Stomach (tissue), 8 donors: ENCODE measurements at regions not wholly inside any gene's neighbourhood (a gene's known extent, or its start where the extent isn't known, plus 50 kb on each side); places are given as distances from the start of the nearest gene placed in this dataset.

Experiments used
- DNase-seq, 2 donors: peaks; one replicate each; pipeline versions ENCODE4 v3.0.0 to v3.0.0-alpha.2; 2013 to 2019
- H3K27ac ChIP-seq, 5 donors: fragments of 200-600 bp in 4 of 5; sonication (generic) in 4 of 5; one replicate each; pipeline ENCODE4 v1.5.1; 2013 to 2019; ENCODE audit warnings: mild to moderate bottlenecking in 1 of 5, moderate library complexity in 1 of 5
- H3K27me3 ChIP-seq, 3 donors: fragments of 200-600 bp; sonication (generic); one replicate each; pipeline ENCODE4 v1.5.1; 2017 to 2019; ENCODE audit warnings: mixed run types in 1 of 3
- H3K36me3 ChIP-seq, 4 donors: fragments of 200-600 bp; sonication (generic); 1 replicate in 3 of 4; 2 replicates in 1 of 4; pipeline ENCODE4 v1.5.1; 2016 to 2019
- H3K4me1 ChIP-seq, 4 donors: fragments of 200-600 bp; sonication (generic); one replicate each; pipeline ENCODE4 v1.5.1; 2016 to 2019
- H3K4me3 ChIP-seq, 4 donors: fragments of 200-600 bp; sonication (generic) in 3 of 4; one replicate each; pipeline ENCODE4 v1.5.1; 2016 to 2019; ENCODE audit warnings: mild to moderate bottlenecking in 1 of 4
- H3K9me3 ChIP-seq, 4 donors: fragments of 200-600 bp; sonication (generic); one replicate each; pipeline ENCODE4 v1.5.1; 2016 to 2019
- EP300 ChIP-seq: sonication (generic); formaldehyde crosslinking; IDR thresholded peaks from one replicate; pipeline ENCODE4 v1.6.1; 2017; ENCODE audit warnings: antibody characterized with exemption
- POLR2A ChIP-seq, 4 donors: fragments of 450-650 bp; IDR thresholded peaks; one replicate each; pipeline ENCODE4 v1.6.1; 2016; ENCODE audit warnings: antibody characterized with exemption in 4 of 4, control low read depth in 2 of 4, mild to moderate bottlenecking in 1 of 4, moderate library complexity in 1 of 4
- POLR2AphosphoS5 ChIP-seq, 3 donors: sonication (generic); formaldehyde crosslinking; IDR thresholded peaks; one replicate each; pipeline ENCODE4 v1.6.1; 2016; ENCODE audit warnings: antibody characterized with exemption in 3 of 3
- WGBS, 5 donors: extraction: QIAGEN DNeasy Blood & Tissue Kit in 3 of 5; methylation state at CpG; one replicate each; pipeline versions ENCODE4 v1.1.5 to v1.1.7; 2013 to 2018; 5-methylcytosine and 5-hydroxymethylcytosine counted together
- intact Hi-C: fragments of 100-400 bp; cut with DNase I; formaldehyde crosslinking; loops from one replicate; pipeline ENCODE4 v1.15.1; 2023; ENCODE audit warnings: low total_unique reads
- TF ChIP-seq, protein P1 (sequence below), 7 experiments: fragments of 450-650 bp in 4 of 7; fragments of 200-600 bp in 3 of 7; sonication (generic) in 3 of 7; IDR thresholded peaks; one replicate each; pipeline ENCODE4 v1.5.1; 2016 to 2019; ENCODE audit warnings: antibody characterized with exemption in 7 of 7, control low read depth in 2 of 7, mild to moderate bottlenecking in 1 of 7
- donor health status: healthy with polysubstance abuse.
- donor health status: Bipolar disorder and iron deficiency.
- donor health status: healthy.

DNA sequence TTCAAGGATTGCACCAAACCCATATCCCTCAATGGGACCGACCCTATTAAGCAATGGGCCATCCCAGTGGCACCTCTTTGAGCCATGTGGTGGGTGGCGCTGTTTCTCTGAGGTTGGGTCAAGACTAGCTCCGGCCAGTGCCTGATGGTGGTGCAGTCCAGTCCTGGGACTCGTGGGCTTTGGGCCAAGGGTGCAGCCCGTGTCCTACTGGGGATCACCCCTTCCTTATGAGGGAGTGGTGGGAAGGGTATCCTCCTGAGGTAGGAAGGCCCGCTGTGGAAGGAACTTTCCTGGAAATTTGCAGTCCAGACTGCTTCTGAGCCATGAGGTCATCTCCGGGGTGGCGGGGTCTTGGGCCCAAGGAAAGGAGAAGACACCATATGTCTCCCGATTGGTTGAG is 231.6 kb downstream of the SNRPN start:
- no peaks in the 10 kb centered on the region for H3K4me1 ChIP-seq
- TF ChIP-seq EP300 (no peak), POLR2AphosphoS5 (IDR thresholded peaks at IDR 0.05) (no peak), POLR2A (IDR thresholded peaks at IDR 0.05) (no peak)
- TF ChIP-seq, protein P1, sequence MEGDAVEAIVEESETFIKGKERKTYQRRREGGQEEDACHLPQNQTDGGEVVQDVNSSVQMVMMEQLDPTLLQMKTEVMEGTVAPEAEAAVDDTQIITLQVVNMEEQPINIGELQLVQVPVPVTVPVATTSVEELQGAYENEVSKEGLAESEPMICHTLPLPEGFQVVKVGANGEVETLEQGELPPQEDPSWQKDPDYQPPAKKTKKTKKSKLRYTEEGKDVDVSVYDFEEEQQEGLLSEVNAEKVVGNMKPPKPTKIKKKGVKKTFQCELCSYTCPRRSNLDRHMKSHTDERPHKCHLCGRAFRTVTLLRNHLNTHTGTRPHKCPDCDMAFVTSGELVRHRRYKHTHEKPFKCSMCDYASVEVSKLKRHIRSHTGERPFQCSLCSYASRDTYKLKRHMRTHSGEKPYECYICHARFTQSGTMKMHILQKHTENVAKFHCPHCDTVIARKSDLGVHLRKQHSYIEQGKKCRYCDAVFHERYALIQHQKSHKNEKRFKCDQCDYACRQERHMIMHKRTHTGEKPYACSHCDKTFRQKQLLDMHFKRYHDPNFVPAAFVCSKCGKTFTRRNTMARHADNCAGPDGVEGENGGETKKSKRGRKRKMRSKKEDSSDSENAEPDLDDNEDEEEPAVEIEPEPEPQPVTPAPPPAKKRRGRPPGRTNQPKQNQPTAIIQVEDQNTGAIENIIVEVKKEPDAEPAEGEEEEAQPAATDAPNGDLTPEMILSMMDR (IDR thresholded peaks at IDR 0.05) = no peak
- H3K27me3 ChIP-seq = no peaks in the 10 kb centered on the region

GRCh38 chr15:25186906-25187645 is 232.3 kb downstream of the SNRPN start:
- no peak overlapping the region for H3K27ac ChIP-seq
- intact Hi-C loops = no loop called here
- H3K27me3 ChIP-seq = no peaks in the 10 kb centered on the region
- no peak for DNase-seq
- TF ChIP-seq EP300 = no peak
- no peak for TF ChIP-seq POLR2A (IDR thresholded peaks at IDR 0.05)
- TF ChIP-seq, protein P1 (IDR thresholded peaks at IDR 0.05) = no peak
- TF ChIP-seq POLR2AphosphoS5 (IDR thresholded peaks at IDR 0.05) = no peak
- WGBS, 5 donors = 86 to 90% (median 89%) methylated on average over 10 to 14 of the region's 14 CpGs
- peaks cover 8 to 100% (median 90%) of the 10 kb centered on the region in 4 donors for H3K9me3 ChIP-seq
- H3K4me1 ChIP-seq = no peaks in the 10 kb centered on the region
- no peaks in the 10 kb centered on the region for H3K36me3 ChIP-seq
- H3K4me3 ChIP-seq = no peak overlapping the region

More for the DNA sequence above, 231.6 kb downstream of the SNRPN start:
- H3K9me3 ChIP-seq = peaks cover 8 to 100% (median 90%) of the 10 kb centered on the region in 4 donors
- DNase-seq = no peak
- no peak overlapping the region for H3K27ac ChIP-seq
- H3K4me3 ChIP-seq = no peak overlapping the region
- H3K36me3 ChIP-seq = no peaks in the 10 kb centered on the region
- intact Hi-C loops = no loop called here
- 81 to 87% (median 85%) methylated on average over 6 to 9 of the region's 9 CpGs for WGBS, 5 donors

DNA sequence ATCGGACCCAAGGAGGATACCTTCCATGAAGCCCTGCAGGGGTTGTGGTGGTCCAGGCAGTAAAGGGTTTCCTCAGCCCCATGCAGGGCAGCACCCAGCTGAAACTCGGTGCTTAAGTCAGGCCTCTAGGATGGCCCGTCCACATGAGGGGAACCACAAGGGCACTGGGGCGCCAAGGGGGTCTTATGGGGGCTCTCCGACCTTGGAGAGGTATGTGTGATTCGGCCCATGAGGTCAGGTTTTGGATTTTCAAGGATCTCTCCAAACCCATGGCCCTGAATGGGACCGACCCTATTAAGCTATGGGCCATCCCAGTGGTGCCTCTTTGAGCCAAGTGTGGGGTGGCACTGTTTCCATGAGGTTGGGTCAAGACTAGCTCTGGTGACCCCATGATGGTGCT is 233.3 kb downstream of the SNRPN start:
- Histone ChIP-seq H3K9me3 (peaks cover 8 to 100% (median 90%) of the 10 kb centered on the region in 4 donors), H3K4me3 (no peak overlapping the region), H3K27ac (no peak overlapping the region), H3K4me1 (no peaks in the 10 kb centered on the region), H3K36me3 (no peaks in the 10 kb centered on the region), H3K27me3 (no peaks in the 10 kb centered on the region)
- TF ChIP-seq POLR2AphosphoS5 (IDR thresholded peaks at IDR 0.05) (no peak), EP300 (no peak), POLR2A (IDR thresholded peaks at IDR 0.05) (no peak)
- TF ChIP-seq, protein P1 (IDR thresholded peaks at IDR 0.05) = no peak
- intact Hi-C loops = no loop called here
- WGBS, 5 donors = 61 to 100% (median 84%) methylated on average over 3 to 7 of the region's 7 CpGs
- no peak for DNase-seq

DNA sequence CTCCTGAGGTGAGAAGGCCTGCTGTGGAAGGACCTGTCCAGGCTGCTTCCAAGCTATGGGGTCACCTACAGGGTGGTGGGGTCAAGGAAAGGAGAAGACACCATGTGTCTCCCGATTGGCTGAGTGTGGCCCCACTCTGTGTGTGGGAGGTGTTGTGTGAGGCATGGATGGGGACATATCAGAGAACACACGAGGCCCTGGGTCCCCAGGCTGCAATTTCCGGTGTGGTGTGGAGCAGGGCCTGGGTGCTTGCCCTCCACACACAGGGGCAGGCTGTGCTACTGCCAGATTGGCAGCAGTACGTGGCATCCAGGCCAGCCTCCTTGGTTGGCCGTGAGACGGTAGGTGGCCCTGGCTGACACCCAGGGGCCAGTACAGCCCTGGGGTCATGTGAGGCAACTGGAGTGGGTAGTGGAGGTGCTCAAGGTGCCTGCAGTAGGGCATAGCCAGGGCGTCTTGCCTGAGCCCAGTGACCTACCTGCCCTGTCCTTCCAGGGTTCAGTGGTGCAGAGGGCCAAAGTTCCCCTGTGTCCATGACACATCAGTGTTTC is 233.8 kb downstream of the SNRPN start:
- Histone ChIP-seq H3K27me3 (no peaks in the 10 kb centered on the region), H3K4me3 (no peak overlapping the region), H3K27ac (no peak overlapping the region), H3K4me1 (no peaks in the 10 kb centered on the region), H3K36me3 (no peaks in the 10 kb centered on the region), H3K9me3 (peaks cover 8 to 100% (median 91%) of the 10 kb centered on the region in 4 donors)
- 68 to 87% (median 77%) methylated on average over 4 to 7 of the region's 7 CpGs for WGBS, 5 donors
- TF ChIP-seq EP300 (no peak), POLR2AphosphoS5 (IDR thresholded peaks at IDR 0.05) (no peak), POLR2A (IDR thresholded peaks at IDR 0.05) (no peak)
- TF ChIP-seq, protein P1 (IDR thresholded peaks at IDR 0.05) = no peak
- no peak for DNase-seq
- intact Hi-C loops = no loop called here
